Glomerular visceral epithelial cell (primary cell): ENCODE measurements at regions not wholly inside any gene's neighbourhood (a gene's known extent, or its start where the extent isn't known, plus 50 kb on each side); places are given as distances from the start of the nearest gene placed in this dataset.
"Not testable (repeated sequence)": the region's sequence is repeated elsewhere in the genome, so short reads cannot be mapped to it uniquely, and the experiment has no call there.

Experiments used
- DNase-seq: peaks from one replicate; pipeline ENCODE4 v3.0.0-alpha.2; 2016; ENCODE audit errors: extremely low spot score

GRCh38 chr22:48412931-48413330 lies 1414.7 kb downstream of the BRD1 start:
- not testable (repeated sequence) for DNase-seq

DNA sequence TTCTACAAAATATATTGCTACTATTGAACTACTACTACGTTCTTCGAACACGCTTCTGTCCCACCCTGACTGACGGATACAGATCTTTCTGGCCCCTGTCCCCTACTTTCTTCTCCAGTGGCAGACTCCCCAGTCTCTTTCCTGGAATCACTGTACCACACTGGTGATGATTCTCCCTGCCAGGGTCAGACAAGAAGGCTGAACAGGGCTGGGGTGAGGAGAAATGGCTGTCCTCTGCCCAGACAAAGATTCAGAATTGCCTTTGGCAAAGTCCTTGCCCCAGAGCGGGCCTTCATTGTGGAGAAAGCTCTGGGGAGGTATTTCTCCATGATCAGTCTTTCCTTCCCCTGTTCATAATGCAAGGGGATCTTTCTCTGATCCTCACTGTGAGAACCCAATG lies 1417.1 kb downstream of the BRD1 start:
- DNase-seq: no peak

- DNase-seq: no peak
Measured at GRCh38 chr22:48407256-48407955, 1420.3 kb downstream of the BRD1 start.

DNA sequence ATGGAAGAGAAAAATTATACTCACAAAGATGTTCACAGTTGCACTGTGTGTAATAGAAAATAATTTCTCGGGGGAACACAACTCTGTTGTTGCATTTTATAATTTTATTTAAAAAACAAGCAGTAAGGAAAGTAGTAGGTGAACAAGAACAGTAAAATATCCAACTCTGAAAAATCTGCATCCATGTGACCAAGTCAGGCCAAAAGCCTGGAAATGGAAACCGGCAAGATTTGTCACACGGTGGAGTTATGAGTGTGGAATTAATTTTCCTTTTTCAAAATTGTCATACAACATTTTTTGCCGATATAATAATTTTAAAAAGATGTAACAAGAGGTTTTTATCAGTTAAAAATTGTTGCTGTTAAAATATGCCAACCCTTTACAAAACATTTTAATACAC lies 1421.5 kb downstream of the BRD1 start:
- DNase-seq: no peak

DNA sequence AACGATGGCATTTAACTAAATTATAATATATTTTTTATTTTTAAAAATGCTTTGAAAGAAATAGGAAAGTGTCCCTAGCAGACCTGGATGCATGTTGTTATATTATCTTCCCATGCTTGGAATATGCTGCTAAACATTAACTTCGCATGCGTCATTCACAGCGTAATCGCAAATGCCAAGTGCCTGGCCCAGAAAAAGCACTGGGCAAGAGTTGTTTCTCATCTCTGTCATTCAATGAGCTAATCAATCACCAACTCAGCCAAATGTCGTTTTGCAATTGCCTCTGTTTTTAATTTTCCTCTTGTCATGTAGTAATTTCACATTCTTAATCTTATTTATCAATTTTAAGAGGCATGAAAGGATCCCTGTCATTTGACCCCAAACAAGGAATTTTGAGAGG lies 1421.9 kb downstream of the BRD1 start:
- no peak for DNase-seq

- DNase-seq: no peak
Measured at GRCh38 chr22:48404801-48405447, 1422.7 kb downstream of the BRD1 start.

GRCh38 chr22:48403521-48404403 lies 1423.9 kb downstream of the BRD1 start:
- no peak for DNase-seq

- no peak for DNase-seq
Measured at GRCh38 chr22:48402591-48403031, 1425.1 kb downstream of the BRD1 start.

- not testable (repeated sequence) for DNase-seq
Measured at GRCh38 chr22:48401523-48401922, 1426.2 kb downstream of the BRD1 start.

- no peak for DNase-seq
Measured at GRCh38 chr22:48398181-48398905, 1429.3 kb downstream of the BRD1 start.

- DNase-seq: no peak
Measured at GRCh38 chr22:48397531-48398180, 1430.0 kb downstream of the BRD1 start.

DNA sequence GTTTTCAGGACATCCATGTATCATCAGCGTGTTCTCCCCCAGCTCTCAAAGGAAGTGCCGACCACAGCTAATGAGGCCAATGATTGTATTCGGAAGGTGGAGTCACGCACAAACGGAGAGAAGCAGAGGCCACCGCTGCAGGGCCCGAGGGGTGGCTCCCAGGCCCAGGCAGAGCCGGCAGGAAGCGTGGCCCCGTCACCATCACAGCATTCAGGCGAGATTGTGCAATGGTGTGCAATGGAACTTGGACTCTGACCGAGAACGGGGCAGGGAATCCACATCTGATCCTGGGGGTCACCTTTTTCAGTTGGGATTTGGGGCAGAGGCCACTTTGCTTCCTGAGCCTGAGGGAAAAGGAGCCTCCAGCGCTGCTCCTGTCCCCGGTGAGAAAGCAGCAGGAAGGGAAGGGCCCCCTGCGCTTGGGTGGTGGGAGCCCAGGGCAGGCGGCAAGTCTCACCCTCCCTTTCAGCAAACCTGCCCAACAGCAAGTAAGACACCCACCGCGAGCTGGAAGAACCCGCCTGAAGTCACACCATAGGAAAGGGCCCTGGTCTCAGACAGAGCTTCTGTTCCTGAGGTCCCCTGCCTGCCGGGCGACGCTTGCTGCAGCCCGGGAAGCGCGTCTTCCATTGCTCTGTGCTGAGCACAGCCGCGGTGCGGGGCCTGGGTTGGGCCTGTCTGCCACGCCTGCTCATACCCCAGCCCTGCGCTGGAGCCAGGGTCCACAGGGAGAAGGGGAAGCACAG lies 1430.7 kb downstream of the BRD1 start:
- DNase-seq: no peak

- no peak for DNase-seq
Measured at GRCh38 chr22:48396091-48396784, 1431.4 kb downstream of the BRD1 start.

- DNase-seq: no peak
Measured at GRCh38 chr22:48395201-48395600, 1432.5 kb downstream of the BRD1 start.

DNA sequence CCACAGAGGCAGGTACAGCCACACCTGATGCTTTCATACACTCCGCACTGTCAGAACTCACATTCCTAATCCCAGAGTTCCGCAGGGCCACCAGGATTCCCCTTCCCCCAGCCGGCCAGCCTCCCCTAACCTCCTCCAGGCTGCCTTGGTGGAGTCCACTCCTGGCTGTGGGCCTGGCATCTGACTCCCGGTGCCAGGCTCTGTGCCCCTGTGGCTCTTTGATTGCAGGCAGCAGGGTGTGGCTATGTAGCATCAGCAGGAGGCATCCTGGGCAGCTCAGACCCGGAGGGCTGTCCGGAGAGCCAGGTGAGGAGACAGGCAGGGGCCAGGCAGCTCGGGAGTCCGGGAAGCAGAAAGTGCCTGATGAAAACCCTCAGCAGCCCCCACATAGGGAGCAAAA lies 1432.9 kb downstream of the BRD1 start:
- DNase-seq: no peak

- DNase-seq: no peak
Measured at GRCh38 chr22:48393885-48394284, 1433.8 kb downstream of the BRD1 start.

DNA sequence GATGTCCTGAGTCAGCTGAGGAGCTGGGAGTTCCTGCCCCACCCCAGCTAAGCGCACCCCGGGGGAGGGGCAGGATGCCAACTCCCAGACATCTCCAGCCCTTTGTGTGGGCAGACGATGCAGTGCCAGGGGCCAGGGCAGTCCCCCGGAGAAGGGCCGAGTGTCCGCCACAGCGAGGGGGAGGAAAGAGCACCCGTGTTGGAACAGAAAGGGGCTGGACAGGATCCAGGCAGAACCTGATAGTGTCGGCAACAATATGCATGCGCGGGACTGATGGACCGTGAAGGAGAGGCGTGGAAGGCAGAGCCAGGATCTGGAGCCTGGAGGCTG lies 1434.7 kb downstream of the BRD1 start:
- no peak for DNase-seq

GRCh38 chr22:48391820-48392219 lies 1435.9 kb downstream of the BRD1 start:
- no peak for DNase-seq

DNA sequence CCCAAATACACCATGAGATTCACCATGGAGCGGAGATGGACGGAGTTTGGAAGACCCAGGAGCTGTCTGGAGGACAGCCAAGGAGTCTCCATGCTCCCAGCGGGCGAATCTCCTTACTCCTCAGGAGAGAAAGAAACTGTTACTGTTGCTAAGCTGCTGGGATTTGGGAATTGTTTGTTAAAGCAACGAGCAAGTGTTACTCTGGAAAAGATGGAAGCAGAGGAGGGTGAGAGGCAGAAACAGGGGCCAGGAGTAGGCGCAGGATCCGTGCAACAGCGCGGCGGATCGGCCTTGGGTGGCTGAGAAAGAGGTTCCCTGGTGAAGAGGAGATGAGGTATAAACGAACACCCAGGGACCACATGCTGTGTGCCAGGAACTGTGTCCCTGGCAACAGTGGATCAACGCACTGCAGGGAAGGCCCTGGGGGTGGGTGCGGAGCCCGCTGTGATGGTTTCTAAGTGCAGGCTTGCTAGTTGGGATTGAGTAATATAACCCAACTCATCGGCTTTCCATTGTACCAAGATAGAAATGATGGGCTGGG lies 1436.4 kb downstream of the BRD1 start:
- no peak for DNase-seq

- DNase-seq: no peak
Measured at GRCh38 chr22:48389916-48390315, 1437.8 kb downstream of the BRD1 start.
